GM12891 (cell line): ENCODE measurements at regions not wholly inside any gene's neighbourhood (a gene's known extent, or its start where the extent isn't known, plus 50 kb on each side); places are given as distances from the start of the nearest gene placed in this dataset.

Experiments used
- POLR2A ChIP-seq: IDR thresholded peaks from 2 replicates; pipeline ENCODE4 v1.6.1; 2011; ENCODE audit warnings: low read depth, low read length, control low read depth
- POLR2AphosphoS5 ChIP-seq: IDR thresholded peaks from 2 replicates; pipeline ENCODE4 v1.6.1; 2011; ENCODE audit warnings: low read depth, low read length, control low read depth
- POU2F2 ChIP-seq: IDR thresholded peaks from 2 replicates; pipeline ENCODE4 v1.6.1; 2011; ENCODE audit warnings: low read depth, mild to moderate bottlenecking, control low read depth, low read length, moderate library complexity
- TAF1 ChIP-seq: IDR thresholded peaks from 2 replicates; pipeline ENCODE4 v1.6.1; 2011; ENCODE audit warnings: low read depth, low read length, control low read depth

DNA sequence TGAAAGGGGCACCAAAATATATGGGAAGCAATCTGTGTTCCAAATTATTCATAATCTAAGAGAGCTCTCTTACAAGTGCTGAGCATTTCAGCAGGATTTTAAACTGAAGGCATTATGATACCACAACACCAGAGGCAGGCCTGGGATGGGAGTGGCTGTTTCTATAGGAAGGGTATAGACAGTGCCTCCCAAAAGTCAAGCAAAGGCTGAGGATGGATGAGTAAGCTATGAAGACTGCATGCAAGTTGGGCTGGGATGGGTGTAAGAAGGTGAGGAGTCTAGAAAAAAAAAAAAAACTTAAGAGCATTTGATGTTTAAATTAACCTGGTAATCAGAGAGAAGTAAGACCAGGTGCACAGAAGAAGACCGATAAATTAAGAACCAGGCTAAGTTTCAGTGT lies 132.5 kb downstream of the OSR1 start:
- TF ChIP-seq TAF1: no peak
- TF ChIP-seq POLR2A: no peak
- TF ChIP-seq POU2F2: no peak
- TF ChIP-seq POLR2AphosphoS5: no peak
